ENCODE measurements at regions not wholly inside any gene's neighbourhood (a gene's known extent, or its start where the extent isn't known, plus 50 kb on each side); places are given as distances from the start of the nearest gene placed in this dataset.

- DNase-seq, result peak; percentile 44 to 46
These were observed 61.1 kb upstream of the CD44 start for GRCh38 chr11:35077709-35078469.

GRCh38 chr11:35078470-35078735 lies 60.6 kb upstream of the CD44 start:
- DNase-seq, result no peak

- DNase-seq, result no peak
These were observed 59.4 kb upstream of the CD44 start for GRCh38 chr11:35079611-35080010.

GRCh38 chr11:35082321-35083180 lies 56.4 kb upstream of the CD44 start:
- peak; percentile 83 to 84 for DNase-seq

- peak in 1 of 2 experiments; percentile 43 for DNase-seq
These were observed 55.9 kb upstream of the CD44 start for GRCh38 chr11:35083181-35083430.

- peak; percentile 68 to 69 for DNase-seq
These were observed 55.3 kb upstream of the CD44 start for GRCh38 chr11:35083431-35084238.

- no peak for DNase-seq
These were observed 54.0 kb upstream of the CD44 start for GRCh38 chr11:35084817-35085440.

GRCh38 chr11:35085531-35086165 lies 53.3 kb upstream of the CD44 start:
- no peak for DNase-seq

GRCh38 chr11:35087648-35088047 lies 51.3 kb upstream of the CD44 start:
- DNase-seq, result peak in 1 of 2 experiments; percentile 32

- DNase-seq, result no peak
These were observed 50.7 kb upstream of the CD44 start for GRCh38 chr11:35088226-35088625.

- DNase-seq, result no peak
These were observed 50.3 kb upstream of the CD44 start for GRCh38 chr11:35088676-35089075.
